ENCODE measurements at regions not wholly inside any gene's neighbourhood (a gene's known extent, or its start where the extent isn't known, plus 50 kb on each side); places are given as distances from the start of the nearest gene placed in this dataset.

DNA sequence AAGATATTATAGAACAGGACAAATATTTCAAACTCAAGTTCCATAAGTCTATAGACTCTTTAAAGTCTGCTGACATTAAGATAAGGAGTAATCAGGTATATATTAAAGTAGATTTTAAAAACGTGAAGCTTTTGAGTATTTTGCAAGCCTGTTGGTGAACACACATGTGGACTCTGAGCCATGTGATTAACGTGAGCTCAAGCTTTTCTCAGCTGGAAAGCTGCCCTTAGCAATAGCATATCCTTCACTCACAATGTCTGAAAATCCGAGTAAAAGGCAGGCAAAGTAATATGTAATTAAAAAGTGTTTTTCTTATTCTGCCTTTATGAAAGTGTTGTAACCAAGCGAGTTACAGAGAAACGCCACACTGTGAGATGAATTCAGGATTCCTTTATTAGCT is 140.5 kb upstream of the AADAT start:
- H3K27me3 Mint-ChIP-seq (ENCODE audit: insufficient read depth): no peaks in the 10 kb centered on the region
- DNase-seq: no peak
- peaks cover 3% of the 10 kb centered on the region for H3K9me3 Mint-ChIP-seq
- H3K36me3 Mint-ChIP-seq (ENCODE audit: low read depth): peaks cover 2% of the 10 kb centered on the region
- no peak for TF ChIP-seq CTCF (conservative IDR thresholded peaks at IDR 0.05)
- H3K9ac ChIP-seq (ENCODE audit: extremely low read depth, low read length, poor library complexity, severe bottlenecking): peak overlapping the region; percentile 48
- no peak overlapping the region for H3K4me3 Mint-ChIP-seq
- peaks cover 7% of the 10 kb centered on the region for H3K4me1 ChIP-seq (ENCODE audit: control insufficient read depth, insufficient read depth, low read length)
- peak overlapping the region; percentile 79 for H3K4me3 ChIP-seq (ENCODE audit: low read length)
- no peak overlapping the region for H3K27ac ChIP-seq (ENCODE audit: low read depth, low read length)
- H3K27me3 ChIP-seq (ENCODE audit: control insufficient read depth, insufficient read depth, low read length, poor library complexity, severe bottlenecking): no peaks in the 10 kb centered on the region
- WGBS, 2 experiments (ENCODE audit: insufficient coverage in 1 of 2, insufficient read length in 1 of 2): 78 to 93% methylated on average over 3 to 5 of the region's 5 CpGs
- H3K9me3 ChIP-seq (ENCODE audit: control insufficient read depth, low read length): no peaks in the 10 kb centered on the region
- peaks cover 38% of the 10 kb centered on the region for H3K4me1 Mint-ChIP-seq
- H3K27ac Mint-ChIP-seq: peak overlapping the region; percentile 48
- peaks cover 17% of the 10 kb centered on the region for H3K36me3 ChIP-seq (ENCODE audit: control insufficient read depth, insufficient read depth, low read length)

DNA sequence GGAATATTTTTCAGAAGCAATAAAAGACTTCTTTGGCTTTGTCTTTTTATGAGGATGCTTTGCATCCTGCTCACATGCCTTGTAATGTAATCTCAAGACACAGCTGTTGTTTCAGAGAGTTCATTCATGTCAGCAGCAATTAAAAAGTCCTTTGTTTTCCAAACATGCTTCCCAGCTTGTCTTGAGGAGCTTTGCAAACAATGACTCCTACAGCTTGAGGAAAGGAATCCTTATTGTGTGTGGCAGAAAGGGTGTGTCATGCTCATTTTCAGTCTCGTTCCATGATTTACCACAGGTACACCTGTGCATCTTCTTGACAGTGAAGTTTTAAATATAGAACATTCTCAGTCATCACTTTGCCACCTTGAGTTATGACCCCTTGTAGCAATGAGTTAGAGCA is 139.2 kb upstream of the AADAT start:
- Histone ChIP-seq H3K27ac (ENCODE audit: low read depth, low read length) (no peak overlapping the region), H3K4me1 (ENCODE audit: control insufficient read depth, insufficient read depth, low read length) (peaks cover 7% of the 10 kb centered on the region), H3K9me3 (ENCODE audit: control insufficient read depth, low read length) (no peaks in the 10 kb centered on the region), H3K27me3 (ENCODE audit: control insufficient read depth, insufficient read depth, low read length, poor library complexity, severe bottlenecking) (no peaks in the 10 kb centered on the region), H3K9ac (ENCODE audit: extremely low read depth, low read length, poor library complexity, severe bottlenecking) (peak overlapping the region; percentile 61), H3K4me3 (ENCODE audit: low read length) (peak overlapping the region; percentile 79), H3K36me3 (ENCODE audit: control insufficient read depth, insufficient read depth, low read length) (peaks cover 17% of the 10 kb centered on the region)
- WGBS, 2 experiments (ENCODE audit: insufficient coverage in 1 of 2, insufficient read length in 1 of 2): 79% methylated on average over 1 of the region's 1 CpG; no CpG with 5 or more reads in 1 of the 2 experiments
- H3K4me1 Mint-ChIP-seq: peaks cover 38% of the 10 kb centered on the region
- TF ChIP-seq CTCF (conservative IDR thresholded peaks at IDR 0.05): no peak
- H3K27ac Mint-ChIP-seq: no peak overlapping the region
- no peaks in the 10 kb centered on the region for H3K27me3 Mint-ChIP-seq (ENCODE audit: insufficient read depth)
- no peak for DNase-seq
- H3K36me3 Mint-ChIP-seq (ENCODE audit: low read depth): peaks cover 2% of the 10 kb centered on the region
- H3K9me3 Mint-ChIP-seq: peaks cover 3% of the 10 kb centered on the region
- no peak overlapping the region for H3K4me3 Mint-ChIP-seq

- Mint-ChIP-seq H3K4me1 (peaks cover 38% of the 10 kb centered on the region), H3K36me3 (ENCODE audit: low read depth) (peaks cover 2% of the 10 kb centered on the region), H3K4me3 (peak overlapping the region; percentile 36), H3K27me3 (ENCODE audit: insufficient read depth) (no peaks in the 10 kb centered on the region), H3K27ac (no peak overlapping the region), H3K9me3 (peaks cover 5% of the 10 kb centered on the region)
- Histone ChIP-seq H3K27me3 (ENCODE audit: control insufficient read depth, insufficient read depth, low read length, poor library complexity, severe bottlenecking) (no peaks in the 10 kb centered on the region), H3K36me3 (ENCODE audit: control insufficient read depth, insufficient read depth, low read length) (peaks cover 14% of the 10 kb centered on the region), H3K27ac (ENCODE audit: low read depth, low read length) (no peak overlapping the region), H3K4me3 (ENCODE audit: low read length) (peak overlapping the region; percentile 79), H3K9me3 (ENCODE audit: control insufficient read depth, low read length) (peaks cover 5% of the 10 kb centered on the region), H3K9ac (ENCODE audit: extremely low read depth, low read length, poor library complexity, severe bottlenecking) (peak overlapping the region; percentile 61), H3K4me1 (ENCODE audit: control insufficient read depth, insufficient read depth, low read length) (peaks cover 7% of the 10 kb centered on the region)
- 83 to 87% methylated on average over 1 to 2 of the region's 2 CpGs for WGBS, 2 experiments (ENCODE audit: insufficient coverage in 1 of 2, insufficient read length in 1 of 2)
- DNase-seq: no peak
- TF ChIP-seq CTCF (conservative IDR thresholded peaks at IDR 0.05): peak; percentile 64
Observed at GRCh38 chr4:170227928-170228327, 138.2 kb upstream of the AADAT start.
